OCI-LY1 (cell line): ENCODE measurements at regions not wholly inside any gene's neighbourhood (a gene's known extent, or its start where the extent isn't known, plus 50 kb on each side); places are given as distances from the start of the nearest gene placed in this dataset.
"Not testable (repeated sequence)": the region's sequence is repeated elsewhere in the genome, so short reads cannot be mapped to it uniquely, and the experiment has no call there.

Experiments used
- H2AFZ ChIP-seq: fragments of 200-600 bp; sonication (generic), shearing (Covaris generic); 2 replicates; pipeline ENCODE4 v1.6.0; 2014; ENCODE audit warnings: antibody characterized with exemption, mild to moderate bottlenecking, low read length
- H3F3A ChIP-seq: fragments of 200-600 bp; sonication (generic), shearing (Covaris generic); 2 replicates; pipeline ENCODE4 v1.6.0; 2014; ENCODE audit warnings: mild to moderate bottlenecking, antibody characterized with exemption, low read length, moderate library complexity; ENCODE audit not compliant: insufficient read depth
- H3K27ac ChIP-seq: fragments of 200-600 bp; sonication (generic); 2 replicates; pipeline ENCODE4 v1.5.1; 2014; ENCODE audit warnings: low read length, mixed run types, mild to moderate bottlenecking, low read depth; ENCODE audit not compliant: poor library complexity, severe bottlenecking
- H3K27me3 ChIP-seq: fragments of 200-600 bp; sonication (generic); 2 replicates; pipeline ENCODE4 v1.6.0; 2014; ENCODE audit warnings: antibody characterized with exemption, mild to moderate bottlenecking, low read length, moderate library complexity; ENCODE audit not compliant: insufficient read depth
- H3K36me3 ChIP-seq: fragments of 200-600 bp; sonication (generic); 2 replicates; pipeline ENCODE4 v1.6.1; 2014; ENCODE audit warnings: mild to moderate bottlenecking, antibody characterized with exemption, low read length, moderate library complexity, mixed read lengths; ENCODE audit not compliant: insufficient read depth
- H3K4me1 ChIP-seq: fragments of 200-600 bp; sonication (generic); 2 replicates; pipeline ENCODE4 v1.5.1; 2014; ENCODE audit warnings: mild to moderate bottlenecking, low read length, moderate library complexity; ENCODE audit not compliant: insufficient read depth, severe bottlenecking
- H3K4me2 ChIP-seq: fragments of 200-600 bp; sonication (generic), shearing (Covaris generic); 2 replicates; pipeline ENCODE4 v1.6.1; 2014; ENCODE audit warnings: low read length
- H3K4me3 ChIP-seq: fragments of 200-600 bp; sonication (generic); 2 replicates; pipeline ENCODE4 v1.5.1; 2014; ENCODE audit warnings: low read length, low read depth, mild to moderate bottlenecking, mixed read lengths; ENCODE audit not compliant: poor library complexity, severe bottlenecking
- H3K79me2 ChIP-seq: fragments of 200-600 bp; shearing (Covaris generic); 2 replicates; pipeline ENCODE4 v1.6.1; 2016; ENCODE audit warnings: mixed run types, low read length, mixed read lengths; ENCODE audit not compliant: insufficient read depth
- H3K9ac ChIP-seq: fragments of 200-600 bp; sonication (generic), shearing (Covaris generic); 2 replicates; pipeline ENCODE4 v1.6.1; 2014; ENCODE audit warnings: mild to moderate bottlenecking, low read length, mixed read lengths
- H3K9me2 ChIP-seq: fragments of 200-600 bp; sonication (generic), shearing (Covaris generic); 2 replicates; pipeline ENCODE4 v1.6.1; 2014; ENCODE audit warnings: low read depth, mild to moderate bottlenecking, low read length, mixed read lengths
- H3K9me3 ChIP-seq: fragments of 200-600 bp; shearing (Covaris generic); 2 replicates; pipeline ENCODE4 v1.6.1; 2014; ENCODE audit warnings: low read length, mixed read lengths
- H4K20me1 ChIP-seq: fragments of 200-600 bp; sonication (generic), shearing (Covaris generic); 2 replicates; pipeline ENCODE4 v1.6.0; 2016; ENCODE audit warnings: mild to moderate bottlenecking, low read length; ENCODE audit not compliant: insufficient read depth
- CTCF ChIP-seq: fragments of 200-600 bp; sonication (generic), shearing (Covaris generic); IDR thresholded peaks from 2 replicates; pipeline ENCODE4 v1.5.1; 2017; ENCODE audit warnings: mild to moderate bottlenecking, antibody characterized with exemption, low read length, moderate library complexity, mixed read lengths
- EZH2 ChIP-seq: fragments of 200-600 bp; sonication (generic), shearing (Covaris generic); IDR thresholded peaks from 2 replicates; pipeline ENCODE4 v1.8.0; 2017; ENCODE audit warnings: borderline replicate concordance, mixed run types, mild to moderate bottlenecking, antibody characterized with exemption, low read length, moderate library complexity, mixed read lengths

- Histone ChIP-seq H3K4me2 (no peak overlapping the region), H3K27me3 (no peaks in the 10 kb centered on the region), H3K9me2 (no peaks in the 10 kb centered on the region), H3K36me3 (no peaks in the 10 kb centered on the region), H3K4me1 (peaks cover 45% of the 10 kb centered on the region), H3K9ac (no peak overlapping the region), H2AFZ (no peak overlapping the region), H3K79me2 (no peaks in the 10 kb centered on the region), H4K20me1 (no peaks in the 10 kb centered on the region), H3F3A (no peaks in the 10 kb centered on the region), H3K9me3 (no peaks in the 10 kb centered on the region), H3K27ac (peak overlapping the region; percentile 74), H3K4me3 (no peak overlapping the region)
- TF ChIP-seq EZH2 = no peak
- TF ChIP-seq CTCF = no peak
Observed at GRCh38 chr2:195330513-195330956, 326.5 kb upstream of the SLC39A10 start.

GRCh38 chr2:195329784-195330183, 327.2 kb upstream of the SLC39A10 start:
- H3K4me3 ChIP-seq, H4K20me1 ChIP-seq, H3F3A ChIP-seq, H3K9me3 ChIP-seq, H3K27me3 ChIP-seq, H3K4me2 ChIP-seq, H3K9me2 ChIP-seq, H2AFZ ChIP-seq, H3K79me2 ChIP-seq, H3K9ac ChIP-seq, H3K36me3 ChIP-seq: not testable (repeated sequence)
- peak overlapping the region; percentile 74 for H3K27ac ChIP-seq
- peaks cover 41% of the 10 kb centered on the region for H3K4me1 ChIP-seq

- H3K9me3 ChIP-seq = no peaks in the 10 kb centered on the region
- H3K9ac ChIP-seq = no peak overlapping the region
- no peaks in the 10 kb centered on the region for H3K27me3 ChIP-seq
- no peak overlapping the region for H3K27ac ChIP-seq
- TF ChIP-seq CTCF = no peak
- TF ChIP-seq EZH2 = no peak
- H3K4me1 ChIP-seq = peaks cover 15% of the 10 kb centered on the region
- H3K4me3 ChIP-seq = no peak overlapping the region
- no peak overlapping the region for H2AFZ ChIP-seq
- H3K9me2 ChIP-seq = no peaks in the 10 kb centered on the region
- no peaks in the 10 kb centered on the region for H4K20me1 ChIP-seq
- no peaks in the 10 kb centered on the region for H3K79me2 ChIP-seq
- no peak overlapping the region for H3K4me2 ChIP-seq
- no peaks in the 10 kb centered on the region for H3F3A ChIP-seq
- no peaks in the 10 kb centered on the region for H3K36me3 ChIP-seq
Observed at GRCh38 chr2:195326537-195326936, 330.5 kb upstream of the SLC39A10 start.

- Histone ChIP-seq H3F3A (no peaks in the 10 kb centered on the region), H3K27me3 (no peaks in the 10 kb centered on the region), H3K4me1 (no peaks in the 10 kb centered on the region), H3K9me3 (no peaks in the 10 kb centered on the region), H3K79me2 (no peaks in the 10 kb centered on the region), H3K9ac (no peak overlapping the region), H2AFZ (no peak overlapping the region), H3K4me3 (no peak overlapping the region), H3K4me2 (no peak overlapping the region), H4K20me1 (no peaks in the 10 kb centered on the region), H3K36me3 (no peaks in the 10 kb centered on the region), H3K27ac (no peak overlapping the region), H3K9me2 (no peaks in the 10 kb centered on the region)
- TF ChIP-seq CTCF (no peak), EZH2 (no peak)
Observed at GRCh38 chr2:195322324-195322723, 334.7 kb upstream of the SLC39A10 start.
